ENCODE measurements at regions not wholly inside any gene's neighbourhood (a gene's known extent, or its start where the extent isn't known, plus 50 kb on each side); places are given as distances from the start of the nearest gene placed in this dataset.

DNA sequence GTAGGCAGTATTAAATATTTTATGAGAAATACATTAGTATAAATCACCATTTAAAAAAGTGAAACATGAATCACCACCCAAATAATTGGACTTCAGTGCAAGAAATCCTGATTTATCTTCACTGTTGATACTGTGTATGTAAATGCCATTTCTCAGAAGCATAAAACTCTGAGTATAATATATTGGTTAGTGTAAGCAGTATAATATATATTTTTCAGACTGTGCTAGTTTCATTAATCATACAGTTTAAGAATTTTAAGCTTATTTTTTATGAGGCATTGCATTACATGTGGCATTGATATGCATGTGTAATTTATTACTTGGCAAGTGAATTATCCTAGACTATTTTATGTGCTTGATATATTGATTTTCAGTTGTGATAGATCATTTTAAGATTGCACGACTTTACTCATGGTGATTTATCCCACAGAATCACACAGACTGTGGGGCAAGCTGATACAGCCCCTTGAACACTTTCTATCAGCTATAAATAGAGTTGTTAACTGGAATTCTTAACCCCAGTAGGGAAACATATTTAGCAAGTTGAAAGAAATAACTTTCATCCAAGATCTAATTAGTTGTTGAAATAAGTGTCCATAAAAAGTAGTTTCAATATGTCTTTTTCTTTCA lies 403.5 kb downstream of the RPL10L start:
- Histone ChIP-seq H3K9me3 (no peaks in the 10 kb centered on the region), H3K4me3 (no peak overlapping the region), H3K27me3 (no peaks in the 10 kb centered on the region), H3K27ac (no peak overlapping the region), H3K36me3 (no peaks in the 10 kb centered on the region), H3K4me1 (no peaks in the 10 kb centered on the region)
- no peak for DNase-seq
- WGBS, 2 donors = 18 to 27% methylated on average over 1 of the region's 1 CpG
- ATAC-seq = no peak
- intact Hi-C loops (cut with DNase I) = no loop called here
- TF ChIP-seq, protein P1, sequence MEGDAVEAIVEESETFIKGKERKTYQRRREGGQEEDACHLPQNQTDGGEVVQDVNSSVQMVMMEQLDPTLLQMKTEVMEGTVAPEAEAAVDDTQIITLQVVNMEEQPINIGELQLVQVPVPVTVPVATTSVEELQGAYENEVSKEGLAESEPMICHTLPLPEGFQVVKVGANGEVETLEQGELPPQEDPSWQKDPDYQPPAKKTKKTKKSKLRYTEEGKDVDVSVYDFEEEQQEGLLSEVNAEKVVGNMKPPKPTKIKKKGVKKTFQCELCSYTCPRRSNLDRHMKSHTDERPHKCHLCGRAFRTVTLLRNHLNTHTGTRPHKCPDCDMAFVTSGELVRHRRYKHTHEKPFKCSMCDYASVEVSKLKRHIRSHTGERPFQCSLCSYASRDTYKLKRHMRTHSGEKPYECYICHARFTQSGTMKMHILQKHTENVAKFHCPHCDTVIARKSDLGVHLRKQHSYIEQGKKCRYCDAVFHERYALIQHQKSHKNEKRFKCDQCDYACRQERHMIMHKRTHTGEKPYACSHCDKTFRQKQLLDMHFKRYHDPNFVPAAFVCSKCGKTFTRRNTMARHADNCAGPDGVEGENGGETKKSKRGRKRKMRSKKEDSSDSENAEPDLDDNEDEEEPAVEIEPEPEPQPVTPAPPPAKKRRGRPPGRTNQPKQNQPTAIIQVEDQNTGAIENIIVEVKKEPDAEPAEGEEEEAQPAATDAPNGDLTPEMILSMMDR (IDR thresholded peaks at IDR 0.05) = no peak

DNA sequence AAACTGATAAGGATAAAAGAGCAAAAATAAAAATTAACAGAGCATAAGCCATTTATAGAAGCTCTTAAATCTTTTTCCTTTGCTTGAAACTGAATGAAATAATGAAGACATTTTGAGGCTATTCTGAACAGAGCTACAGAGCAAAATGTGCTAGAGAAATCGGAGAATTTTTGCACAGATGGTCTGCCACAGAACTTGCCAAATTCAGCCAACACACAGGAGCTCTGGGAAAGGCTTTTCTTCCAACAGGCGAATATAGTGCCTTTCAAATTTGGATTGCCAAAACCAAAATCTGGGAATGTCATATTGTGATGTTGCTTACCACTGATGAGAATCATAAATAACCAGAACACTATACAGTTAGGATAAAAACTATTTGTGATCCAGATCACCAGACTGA lies 406.3 kb downstream of the RPL10L start:
- intact Hi-C loops (cut with DNase I) = no loop called here
- DNase-seq = no peak

DNA sequence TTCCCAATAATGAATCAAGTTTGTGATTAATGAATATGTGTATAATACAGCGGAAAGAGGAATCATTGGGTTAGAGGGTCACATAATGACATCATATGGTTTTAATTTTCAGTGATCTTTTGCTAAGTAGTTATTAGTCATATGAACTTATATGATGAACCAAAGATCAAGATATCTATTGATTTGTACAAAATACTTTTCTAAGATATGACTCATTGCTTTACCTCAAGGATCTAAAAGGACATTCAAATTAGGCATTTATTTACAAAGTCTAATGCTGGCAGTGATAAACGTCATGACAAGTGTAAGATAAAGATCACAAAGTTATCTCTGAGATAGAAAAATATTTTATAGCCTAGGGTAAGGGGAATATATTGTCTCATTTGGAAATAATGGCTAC lies 417.8 kb downstream of the RPL10L start:
- Histone ChIP-seq H3K27ac (no peak overlapping the region), H3K4me1 (no peaks in the 10 kb centered on the region), H3K4me3 (no peak overlapping the region), H3K36me3 (no peaks in the 10 kb centered on the region), H3K9me3 (peaks cover 0 to 21% (median 0%) of the 10 kb centered on the region in 11 donors), H3K27me3 (no peaks in the 10 kb centered on the region)
- WGBS, 2 donors = 55 to 65% methylated on average over 2 of the region's 2 CpGs
- ATAC-seq (no peak), DNase-seq (no peak)
- TF ChIP-seq, protein P1 (IDR thresholded peaks at IDR 0.05) = no peak
- intact Hi-C loops (cut with DNase I) = no loop called here

More for the DNA sequence above, 406.3 kb downstream of the RPL10L start:
- 82 to 88% methylated on average over 2 of the region's 2 CpGs for WGBS, 2 donors
- no peaks in the 10 kb centered on the region for H3K27me3 ChIP-seq
- no peak overlapping the region for H3K4me3 ChIP-seq
- H3K36me3 ChIP-seq = no peaks in the 10 kb centered on the region
- ATAC-seq = no peak
- TF ChIP-seq, protein P1 (IDR thresholded peaks at IDR 0.05) = no peak
- H3K4me1 ChIP-seq = no peaks in the 10 kb centered on the region
- H3K9me3 ChIP-seq = no peaks in the 10 kb centered on the region
- H3K27ac ChIP-seq = no peak overlapping the region

DNA sequence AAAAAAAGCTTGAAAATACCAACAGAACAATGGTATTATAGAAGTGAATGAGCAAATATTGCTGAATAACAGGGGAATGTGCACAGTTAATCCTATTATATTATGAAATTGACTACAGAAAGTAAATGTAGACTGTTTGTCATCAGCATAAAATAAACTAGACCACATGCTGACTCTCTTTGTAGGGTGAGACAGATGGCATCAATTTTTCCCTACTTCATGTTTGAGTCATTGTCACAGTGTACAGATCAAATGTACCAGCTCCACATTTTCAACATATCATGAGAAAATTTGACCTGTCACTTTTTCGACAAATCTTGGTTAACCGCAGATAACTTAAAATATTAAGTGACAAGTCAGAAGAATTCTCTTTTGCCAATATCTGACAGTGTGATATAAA lies 421.0 kb downstream of the RPL10L start:
- DNase-seq (no peak), ATAC-seq (no peak)
- TF ChIP-seq, protein P1 (IDR thresholded peaks at IDR 0.05) = no peak
- intact Hi-C loops (cut with DNase I) = no loop called here
- no peaks in the 10 kb centered on the region for H3K4me1 ChIP-seq
- 91 to 96% methylated on average over 2 of the region's 2 CpGs for WGBS, 2 donors
- no peak overlapping the region for H3K4me3 ChIP-seq
- H3K27me3 ChIP-seq = no peaks in the 10 kb centered on the region
- H3K9me3 ChIP-seq = peaks cover 0 to 23% (median 0%) of the 10 kb centered on the region in 11 donors
- H3K36me3 ChIP-seq = no peaks in the 10 kb centered on the region
- no peak overlapping the region for H3K27ac ChIP-seq
